GM23338 (cell line): ENCODE measurements at regions not wholly inside any gene's neighbourhood (a gene's known extent, or its start where the extent isn't known, plus 50 kb on each side); places are given as distances from the start of the nearest gene placed in this dataset.

Experiments
- ATAC-seq: fragments of 200-7000 bp; cut with Tn5 transposase; 3 replicates; pipeline ENCODE4 v1.9.1; 2020
- DNase-seq: peaks from one replicate; pipeline ENCODE4 v3.0.0-alpha.2; 2015; ENCODE audit warnings: low spot score
- H2AFZ ChIP-seq: fragments of 200-600 bp; sonication (generic); 2 replicates; pipeline ENCODE4 v1.8.0; 2016; ENCODE audit warnings: antibody characterized with exemption, mild to moderate bottlenecking, moderate library complexity
- H3F3A ChIP-seq: fragments of 200-600 bp; sonication (generic); replicated peaks from 2 replicates; pipeline ENCODE4 v1.8.0; 2017; ENCODE audit warnings: antibody characterized with exemption, mixed run types, low read depth
- H3K27ac ChIP-seq: fragments of 200-600 bp; sonication (generic); 2 replicates; pipeline ENCODE4 v1.6.1; 2016; ENCODE audit warnings: low read depth
- H3K27me3 ChIP-seq: fragments of 200-600 bp; sonication (generic); 2 replicates; pipeline ENCODE4 v1.8.0; 2016; ENCODE audit warnings: mild to moderate bottlenecking, mixed run types, moderate library complexity; ENCODE audit not compliant: insufficient read depth
- H3K36me3 ChIP-seq: fragments of 200-600 bp; sonication (generic); 2 replicates; pipeline ENCODE4 v1.8.0; 2016; ENCODE audit warnings: mild to moderate bottlenecking; ENCODE audit not compliant: insufficient read depth
- H3K4me1 ChIP-seq: fragments of 200-600 bp; sonication (generic); 2 replicates; pipeline ENCODE4 v1.8.0; 2016; ENCODE audit warnings: mild to moderate bottlenecking, moderate library complexity; ENCODE audit not compliant: insufficient read depth
- H3K4me2 ChIP-seq: fragments of 200-600 bp; sonication (generic); 2 replicates; pipeline ENCODE4 v1.7.1; 2017; ENCODE audit warnings: mixed run types
- H3K4me3 ChIP-seq: fragments of 200-600 bp; sonication (generic); 2 replicates; pipeline ENCODE4 v1.6.1; 2016; ENCODE audit warnings: mixed run types
- H3K79me2 ChIP-seq: fragments of 200-600 bp; sonication (generic); replicated peaks from 2 replicates; pipeline ENCODE4 v1.8.0; 2017; ENCODE audit warnings: mild to moderate bottlenecking; ENCODE audit not compliant: insufficient read depth
- H3K9me2 ChIP-seq: fragments of 200-600 bp; sonication (generic); 2 replicates; pipeline ENCODE4 v1.8.0; 2017; ENCODE audit not compliant: insufficient read depth
- H4K20me1 ChIP-seq: fragments of 200-600 bp; sonication (generic); replicated peaks from 2 replicates; pipeline ENCODE4 v1.8.0; 2017; ENCODE audit warnings: mild to moderate bottlenecking; ENCODE audit not compliant: insufficient read depth
- H3K27ac Mint-ChIP-seq: 2 replicates; pipeline ENCODE4 v1.8.0; 2020; ENCODE audit warnings: inconsistent platforms, mild to moderate bottlenecking, moderate library complexity, mixed read lengths
- H3K27me3 Mint-ChIP-seq: 3 replicates; pipeline ENCODE4 v1.8.0; 2022; ENCODE audit warnings: low read depth, mild to moderate bottlenecking, moderate library complexity, mixed read lengths, inconsistent platforms; ENCODE audit not compliant: insufficient read depth, poor library complexity
- H3K36me3 Mint-ChIP-seq: 3 replicates; pipeline ENCODE4 v1.8.0; 2021; ENCODE audit warnings: low read depth, mild to moderate bottlenecking, inconsistent platforms, moderate library complexity, mixed read lengths
- H3K4me1 Mint-ChIP-seq: 3 replicates; pipeline ENCODE4 v1.8.0; 2020; ENCODE audit warnings: mild to moderate bottlenecking, inconsistent platforms, mixed read lengths
- H3K4me3 Mint-ChIP-seq: 3 replicates; pipeline ENCODE4 v1.8.0; 2021; ENCODE audit warnings: moderate library complexity, mild to moderate bottlenecking, inconsistent platforms, mixed read lengths
- H3K9me3 Mint-ChIP-seq: 3 replicates; pipeline ENCODE4 v1.8.0; 2020; ENCODE audit warnings: moderate library complexity, mild to moderate bottlenecking, inconsistent platforms, mixed read lengths
- CREB1 ChIP-seq: fragments of 250-450 bp; sonication (Bioruptor Pico); IDR thresholded peaks from 2 replicates; pipeline ENCODE4 v1.5.0; 2020; ENCODE audit warnings: low read depth, mild to moderate bottlenecking, moderate library complexity
- CTCF ChIP-seq, 2 experiments: fragments of 200-600 bp in 1 of 2; sonication (generic) in 1 of 2; conservative IDR thresholded peaks; 2 replicates each; pipeline versions ENCODE4 v1.5.1 to v1.6.1; 2016 to 2017; ENCODE audit warnings: antibody characterized with exemption in 2 of 2, low read depth in 2 of 2, mild to moderate bottlenecking in 2 of 2, moderate library complexity in 1 of 2
- ETS1 ChIP-seq: IDR thresholded peaks from 2 replicates; pipeline ENCODE4 v1.6.1; 2016; ENCODE audit warnings: antibody characterized with exemption
- POLR2AphosphoS5 ChIP-seq: IDR thresholded peaks from 2 replicates; pipeline ENCODE4 v1.6.1; 2016; ENCODE audit warnings: antibody characterized with exemption, low read depth
- REST ChIP-seq: IDR thresholded peaks from one replicate; pipeline ENCODE4 v1.6.1; 2018; ENCODE audit warnings: antibody characterized with exemption; ENCODE audit not compliant: unreplicated experiment
- STAT1 ChIP-seq: IDR thresholded peaks from one replicate; pipeline ENCODE4 v1.6.1; 2016; ENCODE audit warnings: antibody characterized with exemption; ENCODE audit not compliant: unreplicated experiment
- ZNF114 ChIP-seq: fragments of 250-450 bp; sonication (Bioruptor Pico); IDR thresholded peaks from 2 replicates; pipeline ENCODE4 v1.5.0; 2020; ENCODE audit warnings: mild to moderate bottlenecking, moderate library complexity
- ZNF331 ChIP-seq: fragments of 250-450 bp; sonication (Bioruptor Pico); IDR thresholded peaks from 2 replicates; pipeline ENCODE4 v1.5.0; 2020; ENCODE audit warnings: low read depth, mild to moderate bottlenecking, moderate library complexity

- TF ChIP-seq CTCF (conservative IDR thresholded peaks at IDR 0.05; ENCODE audit: low read depth in 2 of 2) (no peak), ETS1 (no peak), POLR2AphosphoS5 (no peak), ZNF114 (no peak), REST (no peak), CREB1 (CRISPR knock-in tag) (no peak), STAT1 (no peak)
Measured at GRCh38 chr12:102736328-102736727, 180.7 kb downstream of the PAH start (continued).

GRCh38 chr12:102735104-102735503 lies 181.9 kb downstream of the PAH start:
- Histone ChIP-seq H3K9me2 (peaks cover 5% of the 10 kb centered on the region; the same call in 1 of the 2 replicates), H3K27ac (no peak overlapping the region), H3K4me3 (no peak overlapping the region), H2AFZ (no peak overlapping the region), H3K4me1 (no peaks in the 10 kb centered on the region), H4K20me1 (no peaks in the 10 kb centered on the region), H3K36me3 (no peaks in the 10 kb centered on the region), H3K27me3 (no peaks in the 10 kb centered on the region), H3K79me2 (no peaks in the 10 kb centered on the region), H3F3A (no peaks in the 10 kb centered on the region), H3K4me2 (no peak overlapping the region)
- no peaks in the 10 kb centered on the region for H3K4me1 Mint-ChIP-seq
- DNase-seq (no peak), ATAC-seq (no peak)
- H3K9me3 Mint-ChIP-seq = peaks cover 9% of the 10 kb centered on the region; the same call in 2 of the 3 replicates
- no peaks in the 10 kb centered on the region; the same call in 2 of the 3 replicates for H3K36me3 Mint-ChIP-seq
- H3K27me3 Mint-ChIP-seq = no peaks in the 10 kb centered on the region
- no peak overlapping the region for H3K27ac Mint-ChIP-seq
- no peak for TF ChIP-seq ETS1
- no peak for TF ChIP-seq ZNF331 (CRISPR knock-in tag)
- H3K4me3 Mint-ChIP-seq = no peak overlapping the region
